MCF 10A (cell line): ENCODE measurements at regions not wholly inside any gene's neighbourhood (a gene's known extent, or its start where the extent isn't known, plus 50 kb on each side); places are given as distances from the start of the nearest gene placed in this dataset.

Experiments used
- BruUV-seq: library from RNA; stranded (reverse); fragments of 400-500 nt; replicated peaks from 2 replicates; lab custom pipeline; 2021; lab: Mats Ljungman, UMichigan
- CTCF ChIA-PET: fragments of 300-600 bp; sonication (Branson Sonifier 250); formaldehyde crosslinking; extraction: SDS; loops from one replicate; lab custom pipeline; 2021; ENCODE audit warnings: antibody characterized with exemption, inconsistent platforms; lab: Yijun Ruan, JAX
- POLR2A ChIA-PET: fragments of 300-600, 350-650 bp; sonication (Branson Sonifier 250); formaldehyde crosslinking; extraction: SDS; loops from one replicate; lab custom pipeline; 2020; ENCODE audit warnings: antibody characterized with exemption, inconsistent platforms; lab: Yijun Ruan, JAX
- DNase-seq: peaks from one replicate; pipeline ENCODE4 v3.0.0-alpha.2; 2018; ENCODE audit not compliant: unreplicated experiment
- H3K27ac Mint-ChIP-seq: one replicate; pipeline ENCODE4 v1.8.0; 2022; ENCODE audit warnings: mild to moderate bottlenecking, low read depth, mixed read lengths; ENCODE audit not compliant: unreplicated experiment
- H3K27me3 Mint-ChIP-seq: one replicate; pipeline ENCODE4 v1.8.0; 2022; ENCODE audit warnings: mixed read lengths; ENCODE audit not compliant: insufficient read depth, unreplicated experiment
- H3K36me3 Mint-ChIP-seq: one replicate; pipeline ENCODE4 v1.8.0; 2022; ENCODE audit warnings: mild to moderate bottlenecking, moderate library complexity, mixed read lengths; ENCODE audit not compliant: insufficient read depth, unreplicated experiment
- H3K4me1 Mint-ChIP-seq: one replicate; pipeline ENCODE4 v1.8.0; 2022; ENCODE audit warnings: mixed read lengths; ENCODE audit not compliant: insufficient read depth, unreplicated experiment
- H3K4me3 Mint-ChIP-seq: one replicate; pipeline ENCODE4 v1.8.0; 2022; ENCODE audit warnings: mild to moderate bottlenecking, moderate library complexity, mixed read lengths; ENCODE audit not compliant: unreplicated experiment
- H3K9me3 Mint-ChIP-seq: one replicate; pipeline ENCODE4 v1.8.0; 2022; ENCODE audit warnings: mixed read lengths; ENCODE audit not compliant: unreplicated experiment
- CTCF ChIP-seq: fragments of 200-600 bp; IDR thresholded peaks from one replicate; pipeline ENCODE4 v1.8.0; 2022; ENCODE audit warnings: antibody characterized with exemption, mild to moderate bottlenecking; ENCODE audit not compliant: unreplicated experiment
- intact Hi-C: fragments of 100-400 bp; cut with micrococcal nuclease; formaldehyde crosslinking; loops from 2 replicates; pipeline ENCODE4 v1.14.1; 2022

- ChIA-PET CTCF (no interaction called here), POLR2A (no interaction called here)
- TF ChIP-seq CTCF, result no peak
- Mint-ChIP-seq H3K9me3 (no peaks in the 10 kb centered on the region), H3K4me3 (no peak overlapping the region), H3K27ac (no peak overlapping the region), H3K4me1 (no peaks in the 10 kb centered on the region), H3K27me3 (no peaks in the 10 kb centered on the region), H3K36me3 (no peaks in the 10 kb centered on the region)
- no peak for DNase-seq
- intact Hi-C loops, result no loop called here
- no TSS peak for BruUV-seq
Measured at GRCh38 chr13:61692691-61693090, 277.0 kb upstream of the PCDH20 start.

GRCh38 chr13:61685682-61686012, 270.0 kb upstream of the PCDH20 start:
- intact Hi-C loops, result loop anchor here (2.0 to 10.0 kb wide), 3 partner anchors 273 to 1231 kb away; no protein-coding TSS in a partner anchor
- H3K4me1 Mint-ChIP-seq, result no peaks in the 10 kb centered on the region
- peaks cover 25% of the 10 kb centered on the region for H3K9me3 Mint-ChIP-seq
- ChIA-PET CTCF (interaction anchor here (0.8 to 2.1 kb wide), 3 partner anchors 274 to 1237 kb away, joined by 4 to 9 read pairs (median 9); no protein-coding TSS in a partner anchor), POLR2A (no interaction called here)
- TF ChIP-seq CTCF, result peak; percentile 13
- no peaks in the 10 kb centered on the region for H3K27me3 Mint-ChIP-seq
- no peak overlapping the region for H3K4me3 Mint-ChIP-seq
- no peaks in the 10 kb centered on the region for H3K36me3 Mint-ChIP-seq
- peak; percentile 46 for DNase-seq
- H3K27ac Mint-ChIP-seq, result no peak overlapping the region
- no TSS peak for BruUV-seq

- no peak for DNase-seq
- Mint-ChIP-seq H3K4me1 (no peaks in the 10 kb centered on the region), H3K36me3 (no peaks in the 10 kb centered on the region), H3K9me3 (peaks cover 25% of the 10 kb centered on the region), H3K27ac (no peak overlapping the region), H3K27me3 (no peaks in the 10 kb centered on the region), H3K4me3 (no peak overlapping the region)
- POLR2A ChIA-PET, result no interaction called here
- intact Hi-C loops, result loop anchor here (2.0 to 10.0 kb wide), 3 partner anchors 272 to 1230 kb away; no protein-coding TSS in a partner anchor
- BruUV-seq, result no TSS peak
- CTCF ChIA-PET, result interaction anchor here (0.6 to 2.1 kb wide), 3 partner anchors 203 to 1236 kb away, joined by 3 to 9 read pairs (median 9); no protein-coding TSS in a partner anchor
- TF ChIP-seq CTCF, result no peak
Measured at GRCh38 chr13:61684976-61685681, 269.5 kb upstream of the PCDH20 start.

- Mint-ChIP-seq H3K27me3 (no peaks in the 10 kb centered on the region), H3K4me3 (no peak overlapping the region), H3K9me3 (no peaks in the 10 kb centered on the region), H3K27ac (no peak overlapping the region), H3K4me1 (no peaks in the 10 kb centered on the region), H3K36me3 (no peaks in the 10 kb centered on the region)
- no peak for TF ChIP-seq CTCF
- no peak for DNase-seq
- no TSS peak for BruUV-seq
- intact Hi-C loops, result no loop called here
- CTCF ChIA-PET, result no interaction called here
- POLR2A ChIA-PET, result interaction anchor here (0.7 kb wide), 1 partner anchor 12 kb away, joined by 4 read pairs; no protein-coding TSS in a partner anchor
Measured at GRCh38 chr13:61672756-61673155, 257.1 kb upstream of the PCDH20 start.
